Dedifferentiated amniotic fluid mesenchymal stem cell (primary cell): ENCODE measurements at regions not wholly inside any gene's neighbourhood (a gene's known extent, or its start where the extent isn't known, plus 50 kb on each side); places are given as distances from the start of the nearest gene placed in this dataset.

Experiments used
- DNase-seq: peaks from one replicate; pipeline ENCODE4 v3.0.0-alpha.2; 2016; ENCODE audit errors: extremely low spot score

- no peak for DNase-seq
Observed at GRCh38 chr6:9484686-9485085, 930.2 kb downstream of the TFAP2A start.

GRCh38 chr6:9484091-9484490, 930.8 kb downstream of the TFAP2A start:
- DNase-seq, result no peak

- DNase-seq, result peak; percentile 90
Observed at GRCh38 chr6:9482030-9482738, 932.7 kb downstream of the TFAP2A start.

GRCh38 chr6:9481292-9482029, 933.4 kb downstream of the TFAP2A start:
- no peak for DNase-seq

- DNase-seq, result no peak
Observed at GRCh38 chr6:9468277-9468676, 946.6 kb downstream of the TFAP2A start.

- DNase-seq, result no peak
Observed at GRCh38 chr6:9467741-9468140, 947.1 kb downstream of the TFAP2A start.

GRCh38 chr6:9464583-9464982, 950.3 kb downstream of the TFAP2A start:
- no peak for DNase-seq

- DNase-seq, result no peak
Observed at GRCh38 chr6:9463311-9463710, 951.6 kb downstream of the TFAP2A start.

- DNase-seq, result no peak
Observed at GRCh38 chr6:9461188-9461587, 953.7 kb downstream of the TFAP2A start.

GRCh38 chr6:9458424-9458823, 956.5 kb downstream of the TFAP2A start:
- no peak for DNase-seq

GRCh38 chr6:9455864-9456658, 958.8 kb downstream of the TFAP2A start:
- DNase-seq, result no peak

- no peak for DNase-seq
Observed at GRCh38 chr6:9439621-9440330, 975.1 kb downstream of the TFAP2A start.

GRCh38 chr6:9437836-9438235, 977.0 kb downstream of the TFAP2A start:
- DNase-seq, result peak; percentile 17

GRCh38 chr6:9435281-9435680, 979.6 kb downstream of the TFAP2A start:
- no peak for DNase-seq

- no peak for DNase-seq
Observed at GRCh38 chr6:9431945-9432344, 982.9 kb downstream of the TFAP2A start.

- no peak for DNase-seq
Observed at GRCh38 chr6:9428421-9429172, 986.3 kb downstream of the TFAP2A start.

GRCh38 chr6:9422138-9422537, 986.8 kb upstream of the SLC35B3 start:
- DNase-seq, result no peak

GRCh38 chr6:9420316-9421015, 985.1 kb upstream of the SLC35B3 start:
- DNase-seq, result no peak

- DNase-seq, result no peak
Observed at GRCh38 chr6:9417400-9417799, 982.1 kb upstream of the SLC35B3 start.

- DNase-seq, result no peak
Observed at GRCh38 chr6:9412951-9413559, 977.7 kb upstream of the SLC35B3 start.
